SH-SY5Y (cell line): ENCODE measurements at regions not wholly inside any gene's neighbourhood (a gene's known extent, or its start where the extent isn't known, plus 50 kb on each side); places are given as distances from the start of the nearest gene placed in this dataset.

Experiments
- GATA2 ChIP-seq: IDR thresholded peaks from 2 replicates; pipeline ENCODE4 v1.6.1; 2011; ENCODE audit warnings: mild to moderate bottlenecking, low read depth, low read length
- GATA3 ChIP-seq: IDR thresholded peaks from 2 replicates; pipeline ENCODE4 v1.6.1; 2011; ENCODE audit warnings: low read depth, mild to moderate bottlenecking, low read length, moderate library complexity

GRCh38 chr10:111455776-111456426, 379.1 kb downstream of the ADRA2A start:
- no peak for TF ChIP-seq GATA2
- no peak for TF ChIP-seq GATA3
